GM21515 (cell line): ENCODE measurements at regions not wholly inside any gene's neighbourhood (a gene's known extent, or its start where the extent isn't known, plus 50 kb on each side); places are given as distances from the start of the nearest gene placed in this dataset.

Experiments
- ATAC-seq: cut with Tn5 transposase; IDR thresholded peaks from one replicate; pipeline ENCODE4 v1.9.1; 2021; ENCODE audit not compliant: unreplicated experiment

DNA sequence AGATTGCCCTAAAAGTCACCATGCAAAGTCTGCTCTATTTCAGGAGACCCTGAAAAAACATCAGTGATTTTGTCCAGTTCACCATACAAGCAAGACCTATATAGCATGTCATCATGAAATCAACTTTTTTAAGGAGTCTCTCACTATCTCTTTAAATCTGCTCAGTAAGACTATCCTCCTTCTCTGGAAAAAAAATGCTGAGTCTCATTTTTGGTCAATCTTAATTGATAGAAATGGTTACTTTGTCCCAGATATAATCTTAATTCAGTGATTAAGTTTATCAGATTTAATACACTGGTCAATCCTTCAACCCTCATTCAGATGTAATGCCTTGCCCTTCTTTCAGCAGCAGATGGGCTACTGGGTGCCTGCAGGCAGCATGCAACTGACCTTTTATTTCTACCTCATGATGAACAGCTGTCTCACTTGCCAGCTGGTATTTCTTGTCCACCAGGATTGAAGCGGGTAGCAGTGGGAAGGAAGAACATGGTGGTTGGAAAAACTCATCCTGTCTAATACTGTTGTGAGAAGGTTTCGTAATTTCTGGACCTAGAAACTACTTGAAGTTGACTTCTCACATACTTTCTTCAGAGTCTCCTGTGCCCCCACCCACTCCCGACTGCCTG, 375.3 kb downstream of the DNAH5 start:
- ATAC-seq: no peak

DNA sequence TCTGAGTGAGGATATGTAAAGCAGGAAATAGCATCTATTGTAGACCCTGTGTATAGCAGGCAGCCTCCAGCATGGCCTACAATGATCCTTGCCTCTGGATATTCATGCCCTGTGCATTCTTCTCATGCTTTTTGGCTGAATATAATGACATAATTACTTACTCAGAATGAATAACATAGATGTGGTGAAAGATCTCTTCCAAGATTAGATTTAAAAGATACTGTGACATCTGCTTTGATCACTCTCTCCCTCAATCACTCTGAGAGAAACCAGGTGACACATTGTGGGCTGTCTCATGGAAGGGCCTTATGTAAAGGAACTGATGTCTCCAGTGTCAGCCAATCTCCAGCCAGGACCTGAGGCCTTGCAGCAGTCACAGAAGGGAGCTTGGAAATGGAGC, 376.7 kb downstream of the DNAH5 start:
- ATAC-seq: no peak

DNA sequence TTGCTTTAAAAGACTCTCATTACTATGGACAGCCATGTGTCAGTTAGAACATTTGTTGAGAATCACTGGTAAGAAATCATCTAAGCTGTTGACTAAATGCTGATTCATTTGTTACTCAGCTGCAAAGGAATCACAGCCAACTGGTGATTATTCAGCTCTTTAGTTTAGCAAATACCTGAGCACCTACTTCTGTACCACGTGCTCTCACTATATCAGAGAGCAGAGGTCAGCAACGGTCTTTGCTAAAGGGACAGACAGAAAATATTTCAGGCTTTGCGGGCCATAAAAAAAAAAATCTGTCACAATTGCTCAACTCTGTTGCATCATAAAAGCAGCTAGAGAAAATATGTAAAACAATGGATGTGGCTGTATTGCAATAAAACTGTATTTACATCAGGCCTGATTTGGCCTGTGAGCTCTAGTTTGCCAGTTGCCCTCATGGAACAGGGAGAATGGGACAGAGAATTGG, 377.6 kb downstream of the DNAH5 start:
- no peak for ATAC-seq

DNA sequence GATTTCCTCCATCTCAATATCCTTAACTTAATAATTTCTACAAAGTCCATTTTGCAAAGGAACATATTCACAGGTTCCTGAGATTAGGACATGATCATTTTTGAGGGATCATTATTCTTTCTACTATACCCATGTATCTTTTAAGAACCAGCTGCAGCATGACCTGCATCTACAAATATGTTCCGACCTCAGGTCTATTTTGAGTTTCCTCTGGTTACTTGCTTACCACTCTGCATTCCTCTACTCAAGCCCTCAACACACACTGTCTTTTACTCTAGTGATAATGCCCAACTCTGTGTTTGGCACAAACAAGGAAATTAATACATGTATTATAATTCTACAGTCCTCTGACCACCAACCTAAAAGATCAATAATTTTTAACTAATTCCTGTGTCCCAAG, 386.1 kb downstream of the DNAH5 start:
- ATAC-seq: no peak

DNA sequence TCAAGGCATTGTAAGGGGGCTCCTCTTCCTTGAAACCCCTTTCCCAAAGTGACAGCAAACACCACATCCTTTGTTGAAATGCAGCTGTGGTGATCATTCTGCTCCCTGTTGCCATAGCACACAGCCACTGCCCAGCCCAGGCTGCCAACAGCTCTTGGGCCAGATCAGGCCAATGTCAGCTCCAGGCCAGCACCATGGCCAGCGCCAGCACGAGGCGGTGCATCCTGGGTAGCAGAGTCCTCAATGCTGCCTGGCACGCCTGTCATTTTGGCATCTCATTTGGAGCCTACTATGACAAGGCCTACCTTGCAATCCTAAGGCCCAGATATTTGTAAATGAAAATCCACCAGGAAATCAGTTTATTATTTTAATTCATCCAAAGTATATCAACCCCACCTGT, 390.6 kb downstream of the DNAH5 start:
- no peak for ATAC-seq

DNA sequence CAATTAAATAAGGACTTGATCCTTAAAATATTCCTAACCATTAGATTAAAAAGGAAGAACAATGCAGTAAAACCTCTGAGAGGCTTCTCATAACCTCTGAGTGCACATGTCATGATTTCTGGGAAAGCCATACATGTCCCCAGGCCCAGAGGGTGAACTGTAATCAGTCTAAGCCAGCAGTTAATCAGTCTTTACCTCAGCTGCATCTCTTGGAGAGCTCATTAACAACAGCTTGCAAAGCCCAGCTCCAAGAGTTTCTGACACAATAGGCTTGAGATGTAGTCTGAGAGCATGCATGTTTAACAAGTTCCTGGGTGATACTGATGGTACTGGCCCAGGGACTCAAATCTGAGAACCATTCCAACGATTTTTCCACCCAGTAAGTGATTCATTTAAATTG, 392.1 kb downstream of the DNAH5 start:
- ATAC-seq: no peak

DNA sequence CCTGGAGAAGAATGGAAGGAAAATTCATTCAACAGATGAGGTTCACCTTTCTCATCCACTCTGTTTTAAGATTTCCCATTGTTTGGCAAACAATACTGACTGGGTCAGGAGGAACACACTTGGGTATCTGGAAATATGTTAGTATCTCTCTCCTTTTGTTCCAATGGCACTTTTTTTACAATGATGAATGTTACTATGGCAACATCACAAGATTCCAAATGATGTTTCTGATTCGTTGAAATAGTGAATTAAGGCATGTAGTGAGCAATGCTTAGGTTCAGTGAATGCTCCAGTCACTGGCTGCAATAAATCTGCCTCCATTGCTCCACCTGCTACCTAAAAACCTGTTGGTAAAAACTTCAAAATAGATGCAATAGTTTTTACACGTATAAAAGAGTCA, 392.8 kb downstream of the DNAH5 start:
- no peak for ATAC-seq

DNA sequence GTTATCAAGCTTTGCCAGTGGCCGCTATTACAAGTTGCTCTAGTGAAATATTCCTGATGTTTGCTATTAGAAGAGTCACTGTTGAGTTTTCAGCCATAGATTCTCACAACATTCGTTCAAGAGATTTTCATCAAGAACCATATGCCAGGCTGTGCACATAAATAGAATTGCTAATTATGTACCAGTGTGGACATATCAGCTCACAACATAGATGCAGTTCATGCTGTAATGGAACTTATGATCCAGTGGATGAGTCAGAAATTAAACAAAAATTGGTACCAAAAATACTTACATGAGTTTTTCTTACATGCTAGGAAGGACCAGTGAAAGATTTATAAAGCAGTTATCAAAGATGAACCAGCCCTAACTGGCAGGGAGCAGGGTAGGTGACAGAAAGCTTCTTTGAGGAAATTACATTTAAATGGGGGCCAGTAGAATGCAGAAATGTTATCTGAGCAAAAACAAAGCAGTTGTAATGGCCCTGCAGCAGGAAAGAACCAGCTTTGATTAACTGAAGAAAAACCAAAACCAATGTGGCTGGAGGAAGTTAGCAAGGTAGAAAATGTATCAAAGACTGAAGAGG, 404.2 kb downstream of the DNAH5 start:
- ATAC-seq: no peak

DNA sequence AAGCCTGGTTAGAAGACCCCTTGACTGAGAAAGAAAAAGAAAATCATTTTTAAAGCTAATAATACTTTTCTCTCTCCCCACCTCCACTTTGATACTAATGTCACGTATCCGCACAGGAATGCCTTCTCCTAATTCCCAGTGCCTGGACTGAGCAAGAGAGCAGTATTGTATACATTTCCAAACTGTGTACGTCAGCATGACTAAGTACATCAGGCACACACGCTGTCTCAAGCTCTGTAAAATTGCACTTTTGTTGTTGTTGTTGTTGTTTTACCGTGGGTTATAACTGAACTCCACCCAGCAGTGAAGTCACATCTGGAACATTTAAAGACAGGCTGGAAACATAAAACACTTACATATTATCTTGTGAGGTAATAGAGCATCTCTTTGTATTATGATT, 407.6 kb downstream of the DNAH5 start:
- ATAC-seq: no peak

DNA sequence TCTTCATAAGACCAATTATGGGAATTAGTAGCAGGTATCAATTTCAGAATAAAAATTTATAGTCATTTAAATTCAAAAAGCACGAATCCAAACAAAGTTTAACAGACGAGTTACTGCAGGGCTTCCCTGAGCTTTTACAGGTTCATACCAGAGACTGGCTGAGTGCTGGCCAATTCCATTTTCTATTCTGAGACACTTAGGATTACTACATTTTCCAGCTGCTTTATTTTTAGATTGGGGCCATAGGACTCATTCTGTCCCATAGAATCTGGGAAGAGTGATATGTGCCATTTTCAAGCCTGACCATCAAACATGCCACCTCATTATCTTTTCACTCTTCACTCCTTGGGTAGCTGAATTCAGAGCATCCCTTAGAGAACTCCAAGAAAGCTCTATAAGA, 410.7 kb downstream of the DNAH5 start:
- ATAC-seq: no peak

DNA sequence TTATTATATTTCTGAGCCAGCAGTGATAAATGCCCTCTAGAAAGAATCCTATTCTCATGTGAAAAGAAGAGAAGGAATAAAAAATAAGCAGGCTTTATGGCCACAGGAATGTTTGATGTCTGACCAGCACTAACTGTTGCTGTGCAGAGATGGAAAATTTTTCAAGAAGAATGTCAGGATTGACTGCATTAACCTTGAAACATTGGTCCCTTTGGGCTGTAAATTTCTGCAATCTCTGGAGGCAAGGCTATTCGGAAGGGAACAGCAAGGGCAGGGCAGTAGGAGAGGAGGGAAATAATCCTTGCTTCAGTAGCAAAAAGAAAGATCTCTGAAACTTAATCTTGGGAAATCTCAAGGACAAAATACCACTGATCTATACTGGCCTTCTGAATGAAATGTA, 415.2 kb downstream of the DNAH5 start:
- no peak for ATAC-seq

DNA sequence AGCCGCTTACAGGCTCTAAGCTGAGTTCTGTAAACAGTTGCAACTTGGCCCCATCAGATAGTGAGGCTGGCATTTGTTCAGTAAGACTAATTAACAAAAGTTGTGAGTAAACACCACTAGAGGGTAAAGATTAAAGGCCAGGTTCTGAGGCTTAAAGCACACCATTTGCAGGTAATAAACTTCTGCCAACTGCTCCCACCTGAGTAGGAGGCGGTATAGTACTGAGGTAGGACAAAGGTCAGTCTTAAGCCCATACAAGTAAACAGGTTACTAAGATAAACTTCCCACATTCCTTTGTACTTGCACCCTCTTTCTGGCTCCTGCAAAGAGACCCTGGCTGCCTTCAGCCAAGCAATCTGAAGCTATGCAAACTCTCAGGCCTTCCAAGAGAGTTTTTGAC, 419.6 kb downstream of the DNAH5 start:
- ATAC-seq: no peak

DNA sequence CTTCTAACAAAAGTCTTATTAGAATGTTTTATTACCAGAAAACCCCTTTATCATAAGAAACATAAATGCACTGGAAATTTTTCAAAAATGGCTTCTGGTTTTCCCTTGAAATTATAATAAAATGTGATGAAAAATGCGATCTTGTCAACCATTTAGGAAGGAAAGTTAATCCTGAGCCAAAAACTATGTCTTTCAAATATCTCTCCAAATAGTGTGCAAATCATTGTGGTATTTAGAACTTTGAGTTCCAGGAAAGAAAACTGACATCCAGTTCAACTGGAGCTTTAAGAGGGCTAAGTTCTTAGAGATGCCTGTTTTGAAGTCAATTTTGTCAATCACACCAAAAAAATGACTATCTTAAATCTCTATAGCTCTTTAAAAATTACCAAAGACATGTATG, 425.4 kb downstream of the DNAH5 start:
- no peak for ATAC-seq

DNA sequence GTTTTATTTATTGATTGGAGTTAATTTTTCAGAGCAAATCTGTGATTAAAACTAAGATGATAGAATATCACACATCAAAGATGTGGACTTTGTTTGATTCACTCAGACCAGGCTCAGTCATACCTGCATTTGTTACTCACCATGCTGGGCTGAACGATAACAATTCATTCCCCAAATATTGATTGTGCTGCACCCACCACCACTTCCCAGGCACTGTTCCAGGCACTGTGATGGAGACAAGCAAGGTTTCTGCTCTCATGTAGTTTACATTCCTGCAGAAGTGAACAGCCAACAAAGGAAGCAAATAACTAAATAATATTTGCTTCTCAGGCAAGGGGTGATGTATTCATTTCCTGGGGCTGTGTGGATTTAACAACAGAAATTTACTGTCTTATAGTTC, 428.3 kb downstream of the DNAH5 start:
- ATAC-seq: no peak

DNA sequence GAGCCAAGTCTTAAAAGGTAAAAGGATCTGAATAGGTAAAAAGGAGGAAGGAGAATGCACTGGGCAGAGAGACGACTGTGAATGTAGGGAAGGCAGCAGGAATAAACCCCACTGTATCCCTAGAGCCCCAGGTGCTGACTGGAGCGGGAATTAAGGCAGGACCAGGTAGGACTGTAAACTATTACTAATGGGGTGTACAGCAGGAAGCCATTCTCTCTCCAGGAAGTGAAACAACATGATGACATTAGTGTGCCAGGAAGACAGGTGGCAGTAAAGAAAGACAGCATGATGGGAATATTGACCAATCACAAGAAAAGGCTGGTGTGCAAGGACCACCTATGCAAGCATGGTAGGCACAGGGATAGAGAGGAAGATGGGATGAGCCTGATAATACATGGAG, 433.0 kb downstream of the DNAH5 start:
- no peak for ATAC-seq

DNA sequence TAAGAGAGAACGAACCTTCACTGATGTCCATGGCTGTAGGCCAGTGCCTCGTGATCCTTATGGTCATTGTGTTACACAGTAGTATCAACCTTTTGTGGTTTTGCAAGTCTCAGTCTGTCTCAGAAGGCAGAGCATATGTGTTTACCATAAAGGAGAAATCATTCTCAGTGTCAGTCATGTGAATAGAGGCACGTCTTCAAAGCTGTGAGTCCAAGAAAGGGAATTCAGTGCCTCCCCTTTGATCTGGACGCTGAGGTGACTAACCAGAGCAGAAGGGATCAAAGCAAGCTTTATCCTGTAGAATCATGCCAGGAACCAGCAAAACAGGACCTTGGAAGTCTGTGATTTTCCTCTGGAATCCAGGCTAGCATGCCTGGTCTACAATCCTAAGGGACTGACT, 433.9 kb downstream of the DNAH5 start:
- no peak for ATAC-seq

DNA sequence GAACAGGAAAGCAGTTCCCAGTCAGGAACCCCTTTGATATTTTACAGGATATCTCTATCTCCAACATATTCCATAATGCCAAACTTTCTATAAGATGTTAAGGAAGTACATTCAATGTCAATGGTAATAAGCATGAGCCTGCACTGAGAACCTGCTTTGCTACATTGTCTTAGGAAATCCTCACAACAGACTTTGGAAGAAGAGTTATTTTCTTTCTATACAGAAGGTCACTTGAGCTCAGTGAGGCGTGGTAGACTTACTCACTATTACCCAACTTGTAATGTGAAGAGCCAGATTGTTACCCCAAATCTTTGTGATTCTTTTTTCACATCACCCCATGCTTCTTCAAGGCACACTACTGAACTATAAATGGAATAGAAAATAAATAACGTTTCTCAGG, 435.9 kb downstream of the DNAH5 start:
- ATAC-seq: no peak

DNA sequence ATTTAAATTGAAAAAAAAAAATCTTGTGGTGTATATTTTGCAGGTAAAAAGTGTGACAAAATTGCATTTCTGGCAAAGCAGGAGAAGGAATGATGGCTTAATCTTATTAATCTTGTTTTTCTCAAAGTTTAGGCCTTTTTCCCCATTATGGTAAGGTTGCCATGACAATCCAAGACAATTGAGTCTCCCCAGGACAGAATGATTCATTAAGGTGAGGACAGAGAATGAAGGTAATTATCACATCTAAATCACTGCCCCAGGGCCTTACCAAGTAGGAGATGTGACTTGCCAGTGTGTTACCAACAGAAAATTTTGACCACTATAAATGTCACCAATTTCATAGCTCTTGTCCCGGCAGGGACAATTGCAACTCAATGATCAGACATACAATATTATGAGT, 439.2 kb downstream of the DNAH5 start:
- no peak for ATAC-seq

DNA sequence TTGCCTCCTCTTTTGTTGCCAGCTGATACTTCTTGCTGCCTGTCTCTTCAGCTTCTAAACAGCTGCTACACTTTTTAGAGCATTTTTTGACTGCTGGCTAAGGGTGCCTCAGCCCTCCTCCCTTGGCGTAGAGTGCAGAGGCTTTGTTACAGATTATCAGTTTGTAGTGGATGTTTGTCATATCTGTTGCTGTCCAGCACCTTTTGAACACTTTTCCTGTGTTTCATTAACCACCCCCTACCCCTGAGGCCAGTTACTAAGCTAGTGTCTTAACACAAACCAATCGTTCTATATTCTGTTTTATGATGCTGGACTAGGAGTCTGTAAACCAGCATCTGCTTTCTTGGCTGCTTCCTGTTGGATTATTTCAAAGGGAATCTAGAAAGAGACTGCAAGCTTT, 441.5 kb downstream of the DNAH5 start:
- ATAC-seq: no peak

DNA sequence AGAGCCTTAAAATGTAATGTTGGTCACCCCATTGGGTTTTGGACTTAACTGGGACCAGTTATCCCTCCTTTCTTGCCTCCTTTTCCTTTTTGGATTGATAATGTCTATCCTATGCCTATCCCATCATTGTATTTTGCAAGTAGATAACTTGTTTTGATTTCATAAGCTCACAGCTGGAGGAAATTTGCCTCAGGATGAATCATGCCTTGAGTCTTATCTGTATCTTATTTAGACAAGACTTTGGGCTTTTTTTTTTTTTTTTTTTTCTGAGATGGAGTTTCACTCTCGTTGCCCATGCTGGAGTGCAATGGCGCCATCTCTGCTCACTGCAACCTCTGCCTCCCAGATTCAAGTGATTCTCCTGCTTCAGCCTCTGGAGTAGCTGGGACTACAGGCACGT, 443.3 kb downstream of the DNAH5 start:
- no peak for ATAC-seq

DNA sequence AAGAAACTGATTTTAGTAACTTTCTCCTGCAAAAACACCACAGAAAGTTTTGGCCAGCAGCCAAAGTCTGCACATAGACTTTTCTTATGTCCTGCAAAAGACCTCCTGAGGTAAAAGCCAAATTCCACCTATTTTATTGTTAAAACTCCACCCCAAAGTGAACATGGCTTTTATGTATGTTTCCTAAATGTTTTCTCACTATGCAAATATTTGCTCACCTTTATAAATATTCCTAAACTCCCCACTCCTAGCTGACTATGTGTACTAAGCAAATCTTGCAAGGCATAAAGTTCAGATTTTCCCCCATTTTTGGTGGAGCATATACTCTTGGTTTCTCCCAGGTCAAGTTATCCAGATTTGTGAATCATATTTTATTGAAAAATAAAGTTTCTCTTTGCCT, 446.2 kb downstream of the DNAH5 start:
- ATAC-seq: no peak

DNA sequence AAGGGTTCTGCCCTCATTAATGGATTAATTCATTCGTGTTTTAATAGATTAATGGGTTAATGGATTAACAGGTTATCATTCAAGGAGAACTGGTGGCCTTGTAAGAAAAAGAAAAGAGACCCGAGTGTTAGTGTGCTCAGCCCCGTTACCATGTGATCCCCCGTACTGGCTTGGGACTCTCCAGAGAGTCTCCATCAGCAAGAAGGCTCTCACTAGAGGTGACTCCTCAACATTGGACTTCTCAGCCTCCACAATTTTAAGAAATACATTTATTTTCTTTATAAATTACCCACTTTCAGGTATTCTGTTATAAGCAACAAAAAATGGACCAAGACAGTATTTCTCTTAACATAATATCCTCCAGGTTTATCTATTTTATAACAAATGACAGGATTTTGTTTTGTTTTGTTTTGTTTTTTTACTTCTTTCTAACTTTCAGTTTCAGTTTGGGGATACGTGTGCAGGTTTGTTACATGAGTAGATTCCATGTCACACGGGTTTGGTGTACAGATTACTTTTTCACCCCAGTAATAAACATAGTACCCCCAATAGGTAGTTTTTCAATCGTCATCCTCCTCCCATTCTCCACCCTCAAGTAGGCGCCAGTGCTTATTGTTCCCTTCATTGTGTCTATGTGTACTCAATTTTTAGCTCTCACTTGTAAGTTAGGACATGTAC, 456.1 kb downstream of the DNAH5 start:
- no peak for ATAC-seq

DNA sequence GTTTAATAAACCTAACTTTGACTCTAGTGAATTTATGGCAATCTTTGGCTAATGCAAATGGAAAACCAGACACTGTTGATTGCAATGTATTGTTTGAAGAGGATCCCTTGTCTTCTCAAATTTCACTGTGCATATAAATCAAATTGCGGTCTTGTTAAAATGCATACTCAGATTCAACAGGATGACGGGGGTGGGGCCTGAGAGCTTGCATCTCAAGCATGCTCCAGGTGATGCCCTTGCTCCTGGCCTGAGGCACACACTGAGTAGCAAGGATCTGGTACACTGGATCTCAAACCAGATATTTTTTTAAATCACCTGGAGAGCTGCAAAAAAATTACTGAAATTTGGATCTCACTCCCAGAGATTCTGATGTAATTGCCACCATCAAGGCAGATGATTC, 463.7 kb downstream of the DNAH5 start:
- ATAC-seq: no peak
